ENCODE measurements at regions not wholly inside any gene's neighbourhood (a gene's known extent, or its start where the extent isn't known, plus 50 kb on each side); places are given as distances from the start of the nearest gene placed in this dataset.

DNA sequence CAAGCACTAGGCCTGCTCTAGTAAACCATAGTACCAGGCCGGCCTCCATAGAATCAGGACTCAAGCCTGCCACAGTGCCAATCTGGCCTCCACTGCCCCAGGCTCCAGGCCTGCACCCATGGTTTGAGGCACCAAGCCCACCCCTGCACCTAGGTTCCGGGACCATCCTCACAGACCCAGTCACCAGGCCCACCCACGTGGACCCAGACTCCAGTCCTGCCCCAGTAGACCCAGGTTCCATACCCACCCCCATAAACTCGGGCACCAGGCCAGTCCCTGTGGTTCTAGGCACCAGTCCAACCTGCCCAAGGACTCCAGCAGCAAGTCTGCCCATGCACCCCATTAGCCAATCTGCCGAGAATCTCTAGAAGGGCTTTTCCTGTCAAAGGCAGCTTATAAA lies 501.8 kb upstream of the TMPO start:
- H3K9me3 ChIP-seq (ENCODE audit: control insufficient read depth, insufficient read depth, low read length), result no peaks in the 10 kb centered on the region
- no peak overlapping the region for H3K9ac ChIP-seq (ENCODE audit: low read depth, low read length)
- H3K36me3 ChIP-seq (ENCODE audit: insufficient read depth, low read length), result no peaks in the 10 kb centered on the region
- no peaks in the 10 kb centered on the region for H3K4me1 ChIP-seq (ENCODE audit: insufficient read depth, low read length)

DNA sequence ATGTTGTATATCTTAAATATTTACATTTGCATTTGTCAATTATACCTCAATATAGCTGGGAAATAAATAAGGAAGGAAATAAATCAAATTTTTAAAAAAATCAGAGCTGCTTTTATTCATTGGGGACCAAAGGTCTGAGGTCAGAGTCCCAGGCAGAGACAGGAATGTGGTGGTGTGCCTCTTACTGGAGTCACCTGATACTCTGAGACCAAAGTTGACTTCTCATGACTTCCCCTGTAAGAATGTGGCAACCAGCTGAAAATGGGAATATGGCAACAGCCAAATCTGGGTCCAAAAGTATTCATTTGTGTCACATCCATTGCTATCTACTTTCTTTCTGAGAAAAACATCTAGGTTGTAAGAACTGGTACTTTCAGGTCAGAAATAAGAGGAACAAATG lies 496.6 kb upstream of the TMPO start:
- H3K9me3 ChIP-seq (ENCODE audit: control insufficient read depth, insufficient read depth, low read length), result no peaks in the 10 kb centered on the region
- H3K36me3 ChIP-seq (ENCODE audit: insufficient read depth, low read length), result no peaks in the 10 kb centered on the region
- no peaks in the 10 kb centered on the region for H3K4me1 ChIP-seq (ENCODE audit: insufficient read depth, low read length)
- no peak overlapping the region for H3K9ac ChIP-seq (ENCODE audit: low read depth, low read length)

GRCh38 chr12:98020376-98020775 lies 495.0 kb upstream of the TMPO start:
- no peak overlapping the region for H3K9ac ChIP-seq (ENCODE audit: low read depth, low read length)
- H3K4me1 ChIP-seq (ENCODE audit: insufficient read depth, low read length), result no peaks in the 10 kb centered on the region
- H3K36me3 ChIP-seq (ENCODE audit: insufficient read depth, low read length), result no peaks in the 10 kb centered on the region
- H3K9me3 ChIP-seq (ENCODE audit: control insufficient read depth, insufficient read depth, low read length), result no peaks in the 10 kb centered on the region

DNA sequence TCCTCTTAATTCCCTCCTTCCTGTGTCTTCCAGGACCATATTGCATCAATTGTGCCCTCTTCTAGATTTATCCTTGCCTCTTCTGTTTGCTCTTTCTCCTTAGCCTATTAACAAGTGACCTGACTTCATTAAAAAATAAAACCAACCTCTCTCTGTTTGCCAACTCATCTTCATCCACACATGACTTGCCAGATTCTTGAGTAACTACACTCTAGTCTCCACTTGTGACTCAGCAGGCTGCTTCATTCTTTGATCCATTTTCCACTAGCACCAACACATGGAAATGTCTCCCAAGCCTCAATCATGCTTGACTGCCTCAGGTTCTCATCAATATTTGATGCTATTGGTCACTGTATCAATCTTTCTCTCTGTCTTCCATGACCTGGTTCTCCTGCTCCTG lies 492.4 kb upstream of the TMPO start:
- H3K4me1 ChIP-seq (ENCODE audit: insufficient read depth, low read length), result no peaks in the 10 kb centered on the region
- H3K9me3 ChIP-seq (ENCODE audit: control insufficient read depth, insufficient read depth, low read length), result no peaks in the 10 kb centered on the region
- no peak overlapping the region for H3K9ac ChIP-seq (ENCODE audit: low read depth, low read length)
- H3K36me3 ChIP-seq (ENCODE audit: insufficient read depth, low read length), result no peaks in the 10 kb centered on the region

DNA sequence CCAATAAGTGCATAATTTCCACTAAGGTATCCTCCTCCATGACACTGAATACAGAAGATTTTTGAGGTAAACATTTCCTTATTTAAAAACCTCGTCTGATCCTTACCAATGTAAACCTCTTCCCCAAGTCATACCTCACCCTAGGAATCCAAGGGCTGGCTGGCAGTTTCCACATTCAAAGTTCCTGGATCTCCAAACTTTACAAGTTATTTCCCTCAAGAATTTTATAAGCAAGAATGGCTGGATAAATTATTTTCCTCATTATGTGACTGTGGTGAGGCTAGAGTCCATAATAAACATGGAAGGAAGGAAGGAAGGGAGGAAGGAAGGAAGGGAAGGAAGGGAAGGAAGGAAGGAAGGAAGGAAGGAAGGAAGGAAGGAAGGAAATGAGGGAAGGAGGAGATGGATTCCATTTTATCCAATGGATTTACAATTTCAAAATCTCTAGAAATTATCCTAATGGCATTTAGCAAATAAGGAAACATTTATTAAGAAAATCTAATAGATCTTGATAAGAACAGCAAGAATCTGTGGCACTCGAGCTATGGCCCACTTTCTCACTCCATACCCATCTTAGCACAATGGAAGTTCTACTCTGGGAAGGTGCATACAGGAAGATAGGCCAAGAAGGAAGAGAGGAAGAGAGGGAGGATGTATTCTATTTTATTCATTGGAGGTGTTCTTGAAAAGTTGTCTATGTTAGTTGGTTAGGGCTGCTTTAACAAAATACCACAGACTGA lies 477.8 kb upstream of the TMPO start:
- Histone ChIP-seq H3K36me3 (ENCODE audit: insufficient read depth, low read length) (no peaks in the 10 kb centered on the region), H3K9ac (ENCODE audit: low read depth, low read length) (no peak overlapping the region), H3K9me3 (ENCODE audit: control insufficient read depth, insufficient read depth, low read length) (no peaks in the 10 kb centered on the region; the same call in 1 of the 2 replicates), H3K4me1 (ENCODE audit: insufficient read depth, low read length) (no peaks in the 10 kb centered on the region)

DNA sequence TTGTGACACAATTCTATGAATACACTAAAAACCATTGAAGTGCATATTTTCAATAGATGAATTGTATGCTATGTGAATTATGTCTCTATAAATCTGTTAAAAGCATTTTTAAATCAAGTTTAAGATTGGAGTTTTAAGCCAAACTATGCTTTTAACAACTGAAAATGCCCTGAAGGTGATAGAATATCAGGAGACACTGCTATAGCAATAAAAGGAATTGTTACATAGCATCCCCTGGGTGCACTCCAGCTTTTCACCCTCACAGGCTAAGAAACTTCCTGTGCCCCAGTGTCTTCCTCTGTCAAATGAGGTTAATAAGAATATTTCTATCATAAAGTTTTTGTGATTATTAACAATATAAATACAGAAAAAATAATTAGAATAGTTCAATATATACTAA lies 472.7 kb upstream of the TMPO start:
- H3K4me1 ChIP-seq (ENCODE audit: insufficient read depth, low read length), result no peaks in the 10 kb centered on the region
- no peaks in the 10 kb centered on the region; the same call in 1 of the 2 replicates for H3K9me3 ChIP-seq (ENCODE audit: control insufficient read depth, insufficient read depth, low read length)
- no peaks in the 10 kb centered on the region for H3K36me3 ChIP-seq (ENCODE audit: insufficient read depth, low read length)
- no peak overlapping the region for H3K9ac ChIP-seq (ENCODE audit: low read depth, low read length)

GRCh38 chr12:98045395-98045794 lies 470.0 kb upstream of the TMPO start:
- H3K4me1 ChIP-seq (ENCODE audit: insufficient read depth, low read length), result no peaks in the 10 kb centered on the region
- no peak overlapping the region for H3K9ac ChIP-seq (ENCODE audit: low read depth, low read length)
- no peaks in the 10 kb centered on the region for H3K36me3 ChIP-seq (ENCODE audit: insufficient read depth, low read length)

DNA sequence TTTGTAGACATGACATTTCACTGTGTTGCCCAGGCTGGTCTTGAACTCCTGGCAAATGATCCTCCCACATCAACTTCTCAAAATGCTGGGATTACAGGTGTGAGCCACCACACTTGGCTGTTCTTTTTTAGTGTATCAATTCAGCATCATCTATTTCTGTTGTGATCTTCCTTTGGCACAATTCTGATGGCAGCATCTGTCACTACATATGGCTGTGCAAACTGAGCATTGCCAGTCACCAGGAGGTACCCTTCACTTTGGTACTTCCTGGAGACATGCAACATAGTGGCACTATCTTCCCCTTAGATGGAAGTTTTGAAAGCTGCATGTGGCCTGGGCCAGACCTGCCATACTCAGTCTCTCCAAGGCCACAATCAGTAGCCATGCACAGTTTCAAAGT lies 467.1 kb upstream of the TMPO start:
- no peaks in the 10 kb centered on the region for H3K9me3 ChIP-seq (ENCODE audit: control insufficient read depth, insufficient read depth, low read length)
- H3K4me1 ChIP-seq (ENCODE audit: insufficient read depth, low read length), result no peaks in the 10 kb centered on the region
- no peaks in the 10 kb centered on the region for H3K36me3 ChIP-seq (ENCODE audit: insufficient read depth, low read length)

More at GRCh38 chr12:98045395-98045794, 470.0 kb upstream of the TMPO start:
- H3K9me3 ChIP-seq (ENCODE audit: control insufficient read depth, insufficient read depth, low read length), result no peaks in the 10 kb centered on the region; the same call in 1 of the 2 replicates

DNA sequence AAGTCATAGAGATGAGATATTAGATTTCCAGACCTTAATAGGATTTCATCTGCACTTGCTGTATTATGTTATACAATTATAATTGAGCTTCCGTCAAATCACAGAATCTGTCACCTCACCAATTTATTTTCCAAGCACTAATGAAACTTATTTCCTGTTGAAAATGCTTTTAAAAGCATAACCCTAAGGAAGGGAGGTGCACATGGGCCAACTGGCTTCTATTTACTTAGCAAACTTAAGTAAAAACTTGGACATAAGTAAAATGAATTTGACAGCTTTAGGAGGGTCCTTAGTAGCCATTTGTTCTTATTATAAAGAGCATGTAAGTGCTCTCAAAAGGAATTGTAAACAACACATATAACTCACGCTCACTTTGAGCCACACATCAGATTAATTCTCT lies 462.2 kb upstream of the TMPO start:
- Histone ChIP-seq H3K9ac (ENCODE audit: low read depth, low read length) (no peak overlapping the region), H3K9me3 (ENCODE audit: control insufficient read depth, insufficient read depth, low read length) (no peaks in the 10 kb centered on the region), H3K4me1 (ENCODE audit: insufficient read depth, low read length) (no peaks in the 10 kb centered on the region), H3K36me3 (ENCODE audit: insufficient read depth, low read length) (no peaks in the 10 kb centered on the region)

More for the DNA sequence above, 467.1 kb upstream of the TMPO start:
- no peak overlapping the region for H3K9ac ChIP-seq (ENCODE audit: low read depth, low read length)

- no peaks in the 10 kb centered on the region for H3K9me3 ChIP-seq (ENCODE audit: control insufficient read depth, insufficient read depth, low read length)
- H3K36me3 ChIP-seq (ENCODE audit: insufficient read depth, low read length), result no peaks in the 10 kb centered on the region
- H3K4me1 ChIP-seq (ENCODE audit: insufficient read depth, low read length), result no peaks in the 10 kb centered on the region
- H3K9ac ChIP-seq (ENCODE audit: low read depth, low read length), result no peak overlapping the region
These were observed 457.7 kb upstream of the TMPO start for GRCh38 chr12:98057701-98058100.

GRCh38 chr12:98058213-98058612 lies 457.2 kb upstream of the TMPO start:
- Histone ChIP-seq H3K9ac (ENCODE audit: low read depth, low read length) (no peak overlapping the region), H3K36me3 (ENCODE audit: insufficient read depth, low read length) (no peaks in the 10 kb centered on the region), H3K9me3 (ENCODE audit: control insufficient read depth, insufficient read depth, low read length) (no peaks in the 10 kb centered on the region), H3K4me1 (ENCODE audit: insufficient read depth, low read length) (no peaks in the 10 kb centered on the region)

DNA sequence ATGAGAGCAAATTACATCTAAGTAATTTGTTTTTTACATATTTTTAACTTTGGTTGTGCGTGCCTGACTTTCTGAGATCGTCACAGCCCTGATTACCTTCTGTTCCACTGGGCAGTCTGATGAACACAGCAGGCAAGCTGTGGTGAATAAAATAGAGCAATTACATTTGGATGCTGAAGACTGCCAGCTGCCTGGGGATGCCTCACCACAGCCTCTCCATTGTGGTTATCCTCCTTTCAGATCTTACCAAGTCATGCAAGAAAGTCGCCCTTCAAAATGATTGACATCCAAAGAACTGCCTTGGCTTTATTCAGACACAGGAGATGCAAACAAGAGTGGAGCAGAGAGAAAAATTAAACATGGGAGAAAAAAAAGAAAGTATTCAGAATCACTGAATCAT lies 456.6 kb upstream of the TMPO start:
- Histone ChIP-seq H3K9ac (ENCODE audit: low read depth, low read length) (no peak overlapping the region), H3K9me3 (ENCODE audit: control insufficient read depth, insufficient read depth, low read length) (no peaks in the 10 kb centered on the region), H3K4me1 (ENCODE audit: insufficient read depth, low read length) (no peaks in the 10 kb centered on the region), H3K36me3 (ENCODE audit: insufficient read depth, low read length) (no peaks in the 10 kb centered on the region)

GRCh38 chr12:98059659-98060343 lies 455.6 kb upstream of the TMPO start:
- H3K9ac ChIP-seq (ENCODE audit: low read depth, low read length), result no peak overlapping the region
- H3K4me1 ChIP-seq (ENCODE audit: insufficient read depth, low read length), result no peaks in the 10 kb centered on the region
- no peaks in the 10 kb centered on the region for H3K9me3 ChIP-seq (ENCODE audit: control insufficient read depth, insufficient read depth, low read length)
- H3K36me3 ChIP-seq (ENCODE audit: insufficient read depth, low read length), result no peaks in the 10 kb centered on the region

GRCh38 chr12:98060411-98060810 lies 455.0 kb upstream of the TMPO start:
- Histone ChIP-seq H3K4me1 (ENCODE audit: insufficient read depth, low read length) (no peaks in the 10 kb centered on the region), H3K9me3 (ENCODE audit: control insufficient read depth, insufficient read depth, low read length) (no peaks in the 10 kb centered on the region), H3K9ac (ENCODE audit: low read depth, low read length) (no peak overlapping the region), H3K36me3 (ENCODE audit: insufficient read depth, low read length) (no peaks in the 10 kb centered on the region)
